Cardiac muscle cell (in vitro differentiated cells and primary cell): ENCODE measurements at regions not wholly inside any gene's neighbourhood (a gene's known extent, or its start where the extent isn't known, plus 50 kb on each side); places are given as distances from the start of the nearest gene placed in this dataset.

Experiments used
- DNase-seq, 2 donors: peaks; one replicate each; pipeline versions ENCODE4 v3.0.0 to v3.0.0-alpha.2; 2010 to 2017; ENCODE audit warnings: low read depth in 1 of 2, low spot score in 1 of 2
- H3K27ac ChIP-seq: fragments of 200-600 bp; sonication (generic); 2 replicates; pipeline ENCODE4 v1.5.1; 2016
- H3K27me3 ChIP-seq: fragments of 200-600 bp; sonication (generic); 2 replicates; pipeline ENCODE4 v1.6.0; 2016; ENCODE audit warnings: control low read depth
- H3K36me3 ChIP-seq: fragments of 200-600 bp; sonication (generic); 2 replicates; pipeline ENCODE4 v1.5.1; 2016; ENCODE audit warnings: control low read depth
- H3K4me1 ChIP-seq: fragments of 200-600 bp; sonication (generic); 2 replicates; pipeline ENCODE4 v1.8.1; 2017; ENCODE audit warnings: low read depth, mild to moderate bottlenecking, mixed run types
- H3K4me3 ChIP-seq: fragments of 200-600 bp; sonication (generic); 2 replicates; pipeline ENCODE4 v1.5.1; 2016; ENCODE audit warnings: mild to moderate bottlenecking
- H3K9me3 ChIP-seq: fragments of 200-600 bp; sonication (generic); 2 replicates; pipeline ENCODE4 v1.5.1; 2017; ENCODE audit warnings: low read depth, mild to moderate bottlenecking, control low read depth
- TF ChIP-seq, protein P1 (sequence below): IDR thresholded peaks from 2 replicates; pipeline ENCODE4 v1.5.1; 2012; ENCODE audit warnings: low read depth, mild to moderate bottlenecking, low read length

DNA sequence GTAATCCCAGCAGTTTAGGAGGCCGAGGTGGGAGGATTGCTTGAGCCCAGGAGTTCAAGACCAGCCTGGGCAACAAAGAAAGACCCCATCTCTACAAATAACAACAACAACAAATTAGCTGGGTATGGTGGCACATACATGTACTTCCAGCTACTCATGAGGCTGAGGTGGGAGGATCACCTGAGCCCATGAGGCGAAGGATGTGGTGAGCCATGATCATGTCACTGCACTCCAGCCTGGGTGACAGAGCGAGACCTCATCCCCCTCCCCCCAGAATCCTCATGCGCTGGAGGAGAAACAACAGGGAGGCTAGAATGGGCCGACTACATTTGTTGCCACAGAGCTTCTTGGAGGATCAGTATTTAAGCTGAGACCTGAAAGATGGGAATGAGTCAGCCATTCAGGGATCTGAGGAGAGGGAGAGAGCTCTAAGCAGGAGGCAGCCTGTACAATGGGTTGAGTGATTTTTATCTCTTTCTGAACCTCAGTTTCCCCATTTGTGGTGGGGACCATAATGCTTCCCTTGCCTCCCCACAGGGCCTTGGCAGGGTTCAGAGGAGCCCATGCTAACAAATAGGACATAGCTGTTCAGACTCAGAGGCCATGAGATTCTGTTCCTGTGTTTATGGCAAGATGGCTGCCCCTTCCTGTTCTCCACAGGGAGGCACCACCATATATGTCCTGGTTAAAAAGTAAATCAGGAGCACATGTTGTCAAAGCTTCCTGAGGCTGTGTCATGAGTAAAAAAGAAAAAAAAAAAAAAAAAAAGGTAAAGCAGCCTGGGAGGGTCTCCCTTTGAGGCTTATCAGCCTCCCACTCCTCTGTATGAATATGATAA lies 131.4 kb upstream of the HAAO start:
- H3K4me3 ChIP-seq, result no peak overlapping the region
- H3K36me3 ChIP-seq, result no peaks in the 10 kb centered on the region
- TF ChIP-seq, protein P1, sequence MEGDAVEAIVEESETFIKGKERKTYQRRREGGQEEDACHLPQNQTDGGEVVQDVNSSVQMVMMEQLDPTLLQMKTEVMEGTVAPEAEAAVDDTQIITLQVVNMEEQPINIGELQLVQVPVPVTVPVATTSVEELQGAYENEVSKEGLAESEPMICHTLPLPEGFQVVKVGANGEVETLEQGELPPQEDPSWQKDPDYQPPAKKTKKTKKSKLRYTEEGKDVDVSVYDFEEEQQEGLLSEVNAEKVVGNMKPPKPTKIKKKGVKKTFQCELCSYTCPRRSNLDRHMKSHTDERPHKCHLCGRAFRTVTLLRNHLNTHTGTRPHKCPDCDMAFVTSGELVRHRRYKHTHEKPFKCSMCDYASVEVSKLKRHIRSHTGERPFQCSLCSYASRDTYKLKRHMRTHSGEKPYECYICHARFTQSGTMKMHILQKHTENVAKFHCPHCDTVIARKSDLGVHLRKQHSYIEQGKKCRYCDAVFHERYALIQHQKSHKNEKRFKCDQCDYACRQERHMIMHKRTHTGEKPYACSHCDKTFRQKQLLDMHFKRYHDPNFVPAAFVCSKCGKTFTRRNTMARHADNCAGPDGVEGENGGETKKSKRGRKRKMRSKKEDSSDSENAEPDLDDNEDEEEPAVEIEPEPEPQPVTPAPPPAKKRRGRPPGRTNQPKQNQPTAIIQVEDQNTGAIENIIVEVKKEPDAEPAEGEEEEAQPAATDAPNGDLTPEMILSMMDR, result no peak
- H3K27me3 ChIP-seq, result no peaks in the 10 kb centered on the region
- no peak overlapping the region for H3K27ac ChIP-seq
- no peaks in the 10 kb centered on the region for H3K9me3 ChIP-seq
- peaks cover 38% of the 10 kb centered on the region for H3K4me1 ChIP-seq
- DNase-seq, result peak in 1 of 2 donors; percentile 61

DNA sequence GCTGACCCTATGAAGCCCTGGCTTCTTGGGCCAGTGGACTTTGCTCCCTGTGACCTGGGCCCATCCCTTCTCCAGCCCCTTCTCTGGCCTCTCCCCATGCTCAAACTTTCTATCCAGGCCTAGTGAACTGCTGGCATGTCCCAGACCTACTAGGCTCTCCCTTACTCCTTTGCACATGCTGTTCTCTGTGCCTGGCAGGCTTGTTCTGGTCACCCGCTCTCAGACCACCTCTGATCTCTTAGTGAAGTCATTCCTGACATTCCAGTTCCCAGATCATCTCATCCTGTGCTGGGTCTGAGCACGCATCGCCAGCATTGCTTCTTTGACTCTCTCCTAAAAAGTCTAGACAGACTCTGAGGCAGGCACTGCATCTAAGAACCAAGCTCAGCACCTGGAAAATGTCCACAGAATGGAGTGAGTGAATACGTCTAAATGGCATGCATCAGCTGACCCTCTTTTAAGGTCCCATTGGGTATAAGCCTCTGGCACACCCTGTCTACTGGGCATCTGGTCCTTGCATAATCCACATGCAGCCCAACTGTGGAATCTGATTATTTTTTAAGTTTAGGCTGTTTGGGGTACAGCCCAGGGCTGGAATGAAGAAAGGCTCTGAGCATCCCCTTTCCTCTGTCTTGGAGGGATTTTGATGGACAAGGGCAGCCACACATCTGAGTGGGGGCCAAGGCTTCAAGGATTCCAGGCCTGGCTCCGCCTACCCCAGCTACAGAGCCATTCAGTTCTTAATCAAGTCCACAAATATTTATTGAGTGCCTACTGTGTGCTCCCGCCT lies 130.6 kb upstream of the HAAO start:
- H3K4me1 ChIP-seq, result peaks cover 30% of the 10 kb centered on the region
- no peak overlapping the region for H3K27ac ChIP-seq
- TF ChIP-seq, protein P1, result no peak

DNA sequence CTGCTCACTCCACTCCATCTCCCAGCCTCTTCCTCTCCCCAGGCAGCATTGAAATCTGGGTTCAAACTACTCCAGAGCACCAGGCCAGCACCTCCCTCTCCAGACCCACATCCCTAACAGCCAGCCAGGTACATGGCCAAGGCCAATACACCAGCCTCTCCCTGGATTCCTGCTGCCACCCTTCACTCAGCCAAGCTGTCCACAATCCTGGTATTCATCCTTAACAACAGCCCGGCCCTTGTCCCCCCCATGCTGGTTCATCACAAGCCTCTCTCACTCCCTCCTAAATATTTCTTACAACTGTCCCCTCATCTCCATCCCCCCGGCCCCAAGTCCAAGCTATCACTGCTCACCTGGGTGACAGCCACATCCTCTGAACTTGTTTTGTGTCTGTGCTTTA lies 129.9 kb upstream of the HAAO start:
- Histone ChIP-seq H3K36me3 (no peaks in the 10 kb centered on the region), H3K4me1 (peaks cover 23% of the 10 kb centered on the region), H3K9me3 (no peaks in the 10 kb centered on the region), H3K27me3 (no peaks in the 10 kb centered on the region), H3K27ac (no peak overlapping the region), H3K4me3 (no peak overlapping the region)
- no peak for DNase-seq
- TF ChIP-seq, protein P1, result no peak

More for the DNA sequence above, 130.6 kb upstream of the HAAO start:
- peak in 1 of 2 donors; percentile 81 for DNase-seq
- Histone ChIP-seq H3K27me3 (no peaks in the 10 kb centered on the region), H3K9me3 (no peaks in the 10 kb centered on the region), H3K4me3 (no peak overlapping the region), H3K36me3 (no peaks in the 10 kb centered on the region)

DNA sequence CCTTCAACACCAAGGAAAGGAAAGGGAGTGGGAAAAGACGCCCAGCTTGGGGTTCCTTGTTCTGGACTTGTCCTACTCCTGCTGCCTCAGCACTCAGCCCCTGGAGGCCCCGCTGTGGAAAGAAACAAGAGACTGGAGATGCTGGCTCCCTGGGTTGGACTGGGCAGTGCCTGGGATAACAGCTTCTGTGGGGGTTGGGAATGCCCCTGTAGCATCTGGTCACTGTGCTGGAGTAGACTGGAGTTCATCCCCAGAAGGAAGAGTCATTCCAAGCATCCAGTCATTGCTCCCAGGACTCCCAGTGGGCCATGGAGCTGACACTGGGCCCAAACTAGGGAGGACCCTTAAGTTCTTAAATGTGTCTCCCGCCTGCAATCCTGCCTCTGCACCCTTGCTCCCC lies 129.3 kb upstream of the HAAO start:
- Histone ChIP-seq H3K9me3 (no peaks in the 10 kb centered on the region), H3K27me3 (no peaks in the 10 kb centered on the region), H3K4me3 (no peak overlapping the region), H3K27ac (no peak overlapping the region), H3K4me1 (peaks cover 17% of the 10 kb centered on the region), H3K36me3 (no peaks in the 10 kb centered on the region)
- TF ChIP-seq, protein P1, result no peak
- no peak for DNase-seq

DNA sequence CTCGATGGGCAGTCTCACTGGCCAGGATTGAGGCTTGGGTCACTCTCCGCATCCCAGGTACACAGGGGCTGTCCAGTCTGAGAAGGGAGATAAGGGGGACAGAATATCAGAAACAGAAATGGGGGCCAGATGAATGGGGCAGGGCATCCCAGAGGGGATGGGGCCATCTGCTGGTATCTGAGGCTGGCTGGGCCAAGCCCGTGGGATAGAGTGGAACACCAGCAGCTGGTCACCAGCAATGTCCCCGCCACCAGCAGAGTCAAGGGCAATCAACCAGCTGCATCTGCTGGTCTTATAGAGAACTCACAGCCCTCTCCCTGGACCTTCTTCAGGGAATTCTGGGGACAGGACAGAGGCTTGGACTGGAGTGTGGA lies 128.8 kb upstream of the HAAO start:
- Histone ChIP-seq H3K4me3 (no peak overlapping the region), H3K4me1 (peaks cover 17% of the 10 kb centered on the region), H3K27me3 (no peaks in the 10 kb centered on the region), H3K36me3 (no peaks in the 10 kb centered on the region), H3K9me3 (no peaks in the 10 kb centered on the region), H3K27ac (no peak overlapping the region)
- TF ChIP-seq, protein P1, result no peak
- DNase-seq, result no peak
